ENCODE measurements at regions not wholly inside any gene's neighbourhood (a gene's known extent, or its start where the extent isn't known, plus 50 kb on each side); places are given as distances from the start of the nearest gene placed in this dataset.

DNA sequence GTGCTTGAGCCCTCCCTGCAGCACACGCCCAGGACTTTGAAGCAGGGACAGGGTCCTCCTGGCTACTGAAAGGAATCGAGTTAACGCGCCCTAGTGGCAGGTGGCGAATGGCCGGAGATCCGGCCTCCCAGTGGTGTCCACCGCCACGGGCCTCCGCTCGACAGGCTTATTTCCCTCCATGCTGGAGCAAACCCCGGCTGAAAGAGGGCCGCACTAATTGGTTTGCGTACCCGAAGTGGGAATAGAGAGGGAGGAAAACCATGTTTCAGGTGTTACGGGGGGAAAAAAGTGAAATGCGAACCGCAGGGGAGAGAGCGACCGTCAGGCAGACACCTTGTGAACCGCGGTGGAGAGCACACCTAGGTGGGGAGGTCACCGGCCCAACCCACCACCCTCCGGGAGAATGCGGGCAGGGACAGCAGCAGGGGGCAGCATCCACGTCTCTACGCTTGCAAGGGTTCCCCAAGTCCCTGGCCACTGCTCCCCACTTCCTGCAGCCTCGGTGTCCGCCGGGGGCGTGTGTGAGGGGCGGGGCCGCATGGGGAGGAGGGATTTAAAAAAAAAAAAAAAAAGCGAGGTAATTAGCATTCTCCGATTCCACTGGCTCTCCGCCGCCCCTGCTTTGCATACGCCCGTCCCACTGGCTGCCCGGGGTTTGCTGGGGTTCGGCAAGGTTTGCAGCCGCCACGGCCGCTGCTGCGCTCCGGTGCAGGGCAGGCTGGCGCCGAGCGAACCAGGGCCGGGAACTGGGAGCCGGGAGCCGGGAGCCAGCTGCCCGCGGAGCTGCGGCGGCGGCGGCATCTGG, 224.6 kb upstream of the CRY1 start:
- TF ChIP-seq CTCF (IDR thresholded peaks at IDR 0.05): peak in 4 of 6 experiments; percentile 5 to 38 (median 20)
- TF ChIP-seq POLR2A (IDR thresholded peaks at IDR 0.05): peak in 3 of 4 donors; percentile 49 to 81 (median 65)

Measured in esophagus squamous epithelium (tissue), 4 donors.